Keratinocyte (primary cell): ENCODE measurements at regions not wholly inside any gene's neighbourhood (a gene's known extent, or its start where the extent isn't known, plus 50 kb on each side); places are given as distances from the start of the nearest gene placed in this dataset.

Experiments
- DNase-seq: peaks from one replicate; pipeline ENCODE4 v3.0.0-alpha.2; 2011; ENCODE audit warnings: low read depth, missing footprints, low spot score
- FAIRE-seq: peaks from 2 replicates; lab custom pipeline; 2011; peaks lifted over from hg19 to GRCh38; lab: Jason Lieb, UNC
- H2AFZ ChIP-seq: 2 replicates; pipeline ENCODE4 v1.6.0; 2012; ENCODE audit warnings: low read length, control low read depth, inconsistent platforms; ENCODE audit not compliant: control insufficient read depth
- H3K27ac ChIP-seq: 2 replicates; pipeline ENCODE4 v1.5.1; 2011; ENCODE audit warnings: low read length; ENCODE audit not compliant: control insufficient read depth, insufficient read depth
- H3K27me3 ChIP-seq: 3 replicates; pipeline ENCODE4 v1.6.0; 2011; ENCODE audit warnings: low read length; ENCODE audit not compliant: control insufficient read depth, insufficient read depth; ENCODE audit errors: extremely low read depth
- H3K36me3 ChIP-seq, 2 experiments: 2 replicates in 1 of 2; 3 replicates in 1 of 2; pipeline ENCODE4 v1.5.1; 2011; ENCODE audit warnings: low read length in 2 of 2, mild to moderate bottlenecking in 1 of 2; ENCODE audit not compliant: control insufficient read depth in 2 of 2, insufficient read depth in 2 of 2; ENCODE audit errors: extremely low read depth in 1 of 2
- H3K4me1 ChIP-seq: 3 replicates; pipeline ENCODE4 v1.5.1; 2011; ENCODE audit warnings: low read length; ENCODE audit not compliant: control insufficient read depth, insufficient read depth; ENCODE audit errors: extremely low read depth
- H3K4me2 ChIP-seq: 3 replicates; pipeline ENCODE4 v1.6.0; 2011; ENCODE audit warnings: low read depth, low read length; ENCODE audit not compliant: control insufficient read depth, insufficient read depth; ENCODE audit errors: extremely low read depth
- H3K4me3 ChIP-seq, 3 experiments: fragments of 200-600 bp in 1 of 3; sonication (generic) in 1 of 3; 2 replicates in 2 of 3; 3 replicates in 1 of 3; pipeline ENCODE4 v1.5.1; 2011 to 2016; ENCODE audit warnings: low read length in 3 of 3, mild to moderate bottlenecking in 3 of 3, control low read depth in 2 of 3, inconsistent platforms in 1 of 3, low read depth in 1 of 3, mixed read lengths in 1 of 3, mixed run types in 1 of 3, moderate library complexity in 1 of 3; ENCODE audit not compliant: control insufficient read depth in 2 of 3, insufficient read depth in 2 of 3; ENCODE audit errors: extremely low read depth in 1 of 3
- H3K79me2 ChIP-seq: 2 replicates; pipeline ENCODE4 v1.6.0; 2012; ENCODE audit warnings: low read length; ENCODE audit not compliant: control insufficient read depth, insufficient read depth
- H3K9ac ChIP-seq: 3 replicates; pipeline ENCODE4 v1.6.0; 2011; ENCODE audit warnings: low read length; ENCODE audit not compliant: control insufficient read depth, insufficient read depth; ENCODE audit errors: extremely low read depth
- H3K9me1 ChIP-seq: 3 replicates; pipeline ENCODE4 v1.6.0; 2011; ENCODE audit warnings: low read length; ENCODE audit not compliant: control insufficient read depth, insufficient read depth; ENCODE audit errors: extremely low read depth
- H3K9me3 ChIP-seq: 2 replicates; pipeline ENCODE4 v1.5.1; 2012; ENCODE audit warnings: low read depth, low read length; ENCODE audit not compliant: control insufficient read depth
- H4K20me1 ChIP-seq: 3 replicates; pipeline ENCODE4 v1.6.0; 2011; ENCODE audit warnings: low read length; ENCODE audit not compliant: control insufficient read depth, insufficient read depth; ENCODE audit errors: extremely low read depth
- CTCF ChIP-seq, 3 experiments: IDR thresholded peaks in 1 of 3; conservative IDR thresholded peaks in 1 of 3; optimal IDR thresholded peaks in 1 of 3; 2 replicates in 2 of 3; 3 replicates in 1 of 3; pipeline versions ENCODE3 to v1.5.1; 2011; ENCODE audit warnings: low read length in 3 of 3, mild to moderate bottlenecking in 3 of 3, moderate library complexity in 2 of 3, control low read depth in 1 of 3, inconsistent platforms in 1 of 3; ENCODE audit not compliant: insufficient read depth in 2 of 3; ENCODE audit errors: extremely low read depth in 1 of 3
- EZH2 ChIP-seq: IDR thresholded peaks from one replicate; pipeline ENCODE4 v1.6.1; 2012; ENCODE audit warnings: inconsistent platforms, mild to moderate bottlenecking, low read length, moderate library complexity
- dilution Hi-C: fragments of 300-500 bp; cut with MboI; formaldehyde crosslinking; loops from one replicate; pipeline ENCODE4 v1.7.0; 2020; ENCODE audit warnings: low sequenced_read_pairs; ENCODE audit not compliant: extremely low pct_ligation_motif_present

GRCh38 chr7:53656881-53657280 is 621.4 kb downstream of the POM121L12 start:
- H2AFZ ChIP-seq, result peak overlapping the region; percentile 16
- no peak overlapping the region for H3K9ac ChIP-seq
- no peaks in the 10 kb centered on the region for H4K20me1 ChIP-seq
- H3K27me3 ChIP-seq, result no peaks in the 10 kb centered on the region
- H3K4me3 ChIP-seq, result no peak overlapping the region
- DNase-seq, result no peak
- H3K27ac ChIP-seq, result no peak overlapping the region
- no peaks in the 10 kb centered on the region for H3K79me2 ChIP-seq
- peaks cover 13% of the 10 kb centered on the region for H3K4me1 ChIP-seq
- no peaks in the 10 kb centered on the region for H3K9me1 ChIP-seq
- no peaks in the 10 kb centered on the region for H3K36me3 ChIP-seq
- no peaks in the 10 kb centered on the region for H3K9me3 ChIP-seq
- TF ChIP-seq EZH2 (no peak), CTCF (optimal IDR thresholded peaks at IDR 0.05 in 1 of 3, IDR thresholded peaks at IDR 0.05 in 1 of 3, conservative IDR thresholded peaks at IDR 0.05 in 1 of 3; ENCODE audit: extremely low read depth in 1 of 3, insufficient read depth in 2 of 3, low read length in 3 of 3) (no peak)
- FAIRE-seq, result peak; percentile 67
- peak overlapping the region; percentile 33 for H3K4me2 ChIP-seq
- dilution Hi-C loops, result no loop called here

GRCh38 chr7:53657586-53657985 is 622.2 kb downstream of the POM121L12 start:
- TF ChIP-seq CTCF (optimal IDR thresholded peaks at IDR 0.05 in 1 of 3, IDR thresholded peaks at IDR 0.05 in 1 of 3, conservative IDR thresholded peaks at IDR 0.05 in 1 of 3; ENCODE audit: extremely low read depth in 1 of 3, insufficient read depth in 2 of 3, low read length in 3 of 3) (no peak), EZH2 (no peak)
- Histone ChIP-seq H3K27ac (no peak overlapping the region), H3K36me3 (no peaks in the 10 kb centered on the region), H2AFZ (peak overlapping the region; percentile 16), H3K27me3 (no peaks in the 10 kb centered on the region), H3K4me1 (peaks cover 13% of the 10 kb centered on the region), H3K9me1 (no peaks in the 10 kb centered on the region), H4K20me1 (no peaks in the 10 kb centered on the region), H3K9ac (no peak overlapping the region), H3K79me2 (no peaks in the 10 kb centered on the region), H3K9me3 (no peaks in the 10 kb centered on the region), H3K4me2 (peak overlapping the region; percentile 33), H3K4me3 (no peak overlapping the region)
- DNase-seq, result no peak
- dilution Hi-C loops, result no loop called here
- no peak for FAIRE-seq
